HEK293 (cell line): ENCODE measurements at regions not wholly inside any gene's neighbourhood (a gene's known extent, or its start where the extent isn't known, plus 50 kb on each side); places are given as distances from the start of the nearest gene placed in this dataset.

Source experiments
- CTCF ChIA-PET: fragments of 350-600 bp; formaldehyde crosslinking; extraction: SDS; loops from one replicate; lab custom pipeline; 2021; ENCODE audit warnings: antibody characterized with exemption; lab: Yijun Ruan, JAX
- POLR2A ChIA-PET: fragments of 300-600 bp; formaldehyde crosslinking; extraction: SDS; loops from one replicate; lab custom pipeline; 2020; ENCODE audit warnings: antibody characterized with exemption, inconsistent platforms; lab: Yijun Ruan, JAX
- H3K27ac ChIP-seq: fragments of 200-500 bp; sonication (Bioruptor generic); 2 replicates; pipeline ENCODE4 v1.5.1; 2014; ENCODE audit warnings: low read depth, low read length, control low read depth, inconsistent platforms; ENCODE audit errors: extremely low read depth
- H3K36me3 ChIP-seq, 2 experiments: fragments of 200-500 bp in 1 of 2; sonication (Bioruptor generic) in 1 of 2; 1 replicate in 1 of 2; 2 replicates in 1 of 2; pipeline ENCODE4 v1.5.1; 2014 to 2017; ENCODE audit warnings: inconsistent platforms in 2 of 2, low read length in 2 of 2; ENCODE audit not compliant: control insufficient read depth in 2 of 2, insufficient read depth in 1 of 2
- H3K4me1 ChIP-seq: fragments of 200-500 bp; sonication (Bioruptor generic); 2 replicates; pipeline ENCODE4 v1.5.1; 2014; ENCODE audit warnings: mild to moderate bottlenecking, low read length, inconsistent platforms; ENCODE audit not compliant: control insufficient read depth, insufficient read depth
- H3K4me3 ChIP-seq: 2 replicates; pipeline ENCODE4 v1.5.1; 2011; ENCODE audit warnings: low read depth, mild to moderate bottlenecking, control low read depth, low read length, moderate library complexity
- H3K9me3 ChIP-seq: fragments of 200-500 bp; sonication (Bioruptor generic); 2 replicates; pipeline ENCODE4 v1.5.1; 2014; ENCODE audit warnings: low read depth, low read length, inconsistent platforms; ENCODE audit not compliant: control insufficient read depth, insufficient read depth
- GFI1B ChIP-seq: fragments of 450-650 bp; formaldehyde crosslinking; IDR thresholded peaks from 2 replicates; pipeline ENCODE4 v1.5.1; 2016; ENCODE audit warnings: missing biosample characterization, missing genetic modification characterization
- GLIS2 ChIP-seq: fragments of 450-650 bp; formaldehyde crosslinking; IDR thresholded peaks from 2 replicates; pipeline ENCODE4 v1.5.1; 2016; ENCODE audit warnings: missing biosample characterization, missing genetic modification characterization
- OSR2 ChIP-seq: fragments of 450-650 bp; formaldehyde crosslinking; IDR thresholded peaks from 2 replicates; pipeline ENCODE4 v1.5.1; 2016; ENCODE audit warnings: missing biosample characterization, missing genetic modification characterization
- PRDM1 ChIP-seq: fragments of 450-650 bp; formaldehyde crosslinking; IDR thresholded peaks from 2 replicates; pipeline ENCODE4; 2016; ENCODE audit warnings: missing biosample characterization, missing genetic modification characterization
- YY1 ChIP-seq: fragments of 450-650 bp; formaldehyde crosslinking; IDR thresholded peaks from 2 replicates; pipeline ENCODE4 v1.5.1; 2018; ENCODE audit warnings: missing biosample characterization, missing genetic modification characterization
- ZFP3 ChIP-seq: fragments of 450-650 bp; formaldehyde crosslinking; IDR thresholded peaks from 2 replicates; pipeline ENCODE4 v1.5.1; 2016; ENCODE audit warnings: low read depth, missing biosample characterization, missing genetic modification characterization
- ZNF169 ChIP-seq: fragments of 450-650 bp; formaldehyde crosslinking; IDR thresholded peaks from 2 replicates; pipeline ENCODE4 v1.5.1; 2016; ENCODE audit warnings: missing biosample characterization, missing genetic modification characterization
- ZNF2 ChIP-seq: fragments of 450-650 bp; formaldehyde crosslinking; IDR thresholded peaks from 2 replicates; pipeline ENCODE4 v1.5.1; 2016; ENCODE audit warnings: missing biosample characterization, missing genetic modification characterization
- ZNF202 ChIP-seq: fragments of 450-650 bp; formaldehyde crosslinking; IDR thresholded peaks from 2 replicates; pipeline ENCODE4 v1.5.1; 2016; ENCODE audit warnings: missing biosample characterization, missing genetic modification characterization, borderline replicate concordance
- ZNF211 ChIP-seq: fragments of 450-650 bp; formaldehyde crosslinking; IDR thresholded peaks from 2 replicates; pipeline ENCODE4 v1.5.1; 2016; ENCODE audit warnings: low read depth, missing biosample characterization, missing genetic modification characterization
- ZNF24 ChIP-seq: fragments of 450-650 bp; formaldehyde crosslinking; IDR thresholded peaks from 2 replicates; pipeline ENCODE4 v1.5.1; 2016; ENCODE audit warnings: missing biosample characterization, missing genetic modification characterization
- ZNF292 ChIP-seq: fragments of 450-650 bp; formaldehyde crosslinking; IDR thresholded peaks from 2 replicates; pipeline ENCODE4 v1.5.1; 2016; ENCODE audit warnings: low read depth, missing biosample characterization, missing genetic modification characterization, borderline replicate concordance
- ZNF354C ChIP-seq: fragments of 450-650 bp; formaldehyde crosslinking; IDR thresholded peaks from 2 replicates; pipeline ENCODE4 v1.5.1; 2016; ENCODE audit warnings: missing biosample characterization, missing genetic modification characterization, low read depth, borderline replicate concordance
- ZNF37A ChIP-seq: fragments of 450-650 bp; IDR thresholded peaks from 2 replicates; pipeline ENCODE4 v1.5.1; 2018; ENCODE audit warnings: missing biosample characterization, missing genetic modification characterization
- ZNF416 ChIP-seq: fragments of 450-650 bp; formaldehyde crosslinking; IDR thresholded peaks from 2 replicates; pipeline ENCODE4 v1.5.1; 2016; ENCODE audit warnings: missing biosample characterization, missing genetic modification characterization
- ZNF514 ChIP-seq: fragments of 450-650 bp; formaldehyde crosslinking; IDR thresholded peaks from 2 replicates; pipeline ENCODE4 v1.5.1; 2016; ENCODE audit warnings: missing biosample characterization, missing genetic modification characterization
- ZNF529 ChIP-seq: fragments of 450-650 bp; formaldehyde crosslinking; IDR thresholded peaks from 2 replicates; pipeline ENCODE4 v1.5.1; 2017; ENCODE audit warnings: missing genetic modification characterization, missing biosample characterization; ENCODE audit not compliant: insufficient replicate concordance
- ZNF596 ChIP-seq: fragments of 450-650 bp; IDR thresholded peaks from 2 replicates; pipeline ENCODE4 v1.5.0; 2018; ENCODE audit warnings: missing biosample characterization, mild to moderate bottlenecking, missing genetic modification characterization, moderate library complexity
- ZNF629 ChIP-seq: fragments of 450-650 bp; formaldehyde crosslinking; IDR thresholded peaks from 2 replicates; pipeline ENCODE4 v1.5.1; 2017; ENCODE audit warnings: missing biosample characterization, missing genetic modification characterization
- ZNF843 ChIP-seq: fragments of 450-650 bp; formaldehyde crosslinking; IDR thresholded peaks from 2 replicates; pipeline ENCODE4 v1.5.1; 2016; ENCODE audit warnings: missing biosample characterization, missing genetic modification characterization
- ZSCAN16 ChIP-seq: fragments of 450-650 bp; formaldehyde crosslinking; IDR thresholded peaks from 2 replicates; pipeline ENCODE4 v1.5.1; 2016; ENCODE audit warnings: missing biosample characterization, missing genetic modification characterization
- TF ChIP-seq, protein P1 (sequence below): fragments of 450-650 bp; formaldehyde crosslinking; IDR thresholded peaks from 2 replicates; pipeline ENCODE4 v1.5.1; 2017; ENCODE audit warnings: missing biosample characterization, missing genetic modification characterization
- TF ChIP-seq, protein P2 (sequence below): fragments of 450-650 bp; IDR thresholded peaks from 2 replicates; pipeline ENCODE4 v1.5.1; 2018; ENCODE audit warnings: missing biosample characterization, mild to moderate bottlenecking, missing genetic modification characterization
- TF ChIP-seq, protein P3 (sequence below): fragments of 450-650 bp; formaldehyde crosslinking; IDR thresholded peaks from 2 replicates; pipeline ENCODE4 v1.5.1; 2016; ENCODE audit warnings: missing biosample characterization, missing genetic modification characterization
- TF ChIP-seq, protein P4 (sequence below): fragments of 450-650 bp; formaldehyde crosslinking; IDR thresholded peaks from 2 replicates; pipeline ENCODE4 v1.5.1; 2016; ENCODE audit warnings: missing biosample characterization, missing genetic modification characterization, low read depth
- TF ChIP-seq, protein P5 (sequence below): IDR thresholded peaks from 2 replicates; pipeline ENCODE4 v1.6.1; 2011; ENCODE audit warnings: mild to moderate bottlenecking, low read depth, low read length, borderline replicate concordance

DNA sequence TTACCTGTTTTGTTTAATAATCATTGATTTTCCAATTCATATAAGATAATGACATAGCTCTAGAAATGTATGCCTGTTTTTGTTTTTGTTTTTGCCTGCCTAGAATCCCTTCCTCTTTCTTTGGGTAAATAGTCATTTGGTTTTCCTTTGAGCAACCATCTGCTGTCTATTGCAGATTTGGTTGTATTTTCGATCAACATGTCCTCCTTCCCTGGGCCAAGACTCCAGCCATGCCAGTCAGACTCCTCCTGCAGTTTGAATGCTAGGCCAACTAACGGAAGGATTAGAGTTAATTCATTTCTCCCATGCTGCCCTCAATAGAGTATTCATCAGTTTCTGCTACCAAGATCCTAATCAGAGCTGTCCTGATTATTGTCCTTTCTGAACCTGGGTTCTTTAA is 67.1 kb downstream of the MAIP1 start:
- H3K4me3 ChIP-seq: no peak overlapping the region
- no peak for TF ChIP-seq ZNF354C (tag by site-specific recombination)
- no peak for TF ChIP-seq GFI1B
- TF ChIP-seq ZNF292 (tag by site-specific recombination): no peak
- TF ChIP-seq YY1 (tag by site-specific recombination): no peak
- TF ChIP-seq ZNF514 (tag by site-specific recombination): no peak
- TF ChIP-seq ZSCAN16 (tag by site-specific recombination): no peak
- no peak for TF ChIP-seq ZNF843 (tag by site-specific recombination)
- no peak for TF ChIP-seq ZNF24 (tag by site-specific recombination)
- H3K36me3 ChIP-seq: no peaks in the 10 kb centered on the region
- no peaks in the 10 kb centered on the region for H3K9me3 ChIP-seq
- no peaks in the 10 kb centered on the region for H3K4me1 ChIP-seq
- H3K27ac ChIP-seq: no peak overlapping the region
- ChIA-PET CTCF (interaction anchor here (0.6 to 0.8 kb wide), 4 partner anchors 82 to 681 kb away, joined by 3 to 5 read pairs (median 3); no protein-coding TSS in a partner anchor), POLR2A (no interaction called here)

DNA sequence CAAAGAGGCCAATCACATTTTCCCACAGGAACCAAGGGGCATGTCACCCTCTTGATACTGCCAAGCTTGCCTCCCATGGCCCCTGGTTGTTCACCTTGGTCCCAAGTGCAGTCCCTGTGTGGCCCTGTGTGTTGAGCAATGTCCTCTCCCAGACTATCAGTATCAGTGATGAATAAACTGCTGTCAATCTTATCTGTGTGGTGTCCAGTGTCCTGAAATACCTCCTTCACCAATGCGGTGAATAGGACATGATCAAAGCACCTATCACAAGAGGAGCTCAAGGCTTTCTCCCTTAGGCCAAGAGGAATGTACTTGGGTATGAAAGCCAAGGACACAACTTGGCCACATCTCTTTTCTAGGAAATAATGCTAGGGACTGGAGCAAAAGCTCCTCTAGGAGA is 68.2 kb downstream of the MAIP1 start:
- TF ChIP-seq, protein P1, sequence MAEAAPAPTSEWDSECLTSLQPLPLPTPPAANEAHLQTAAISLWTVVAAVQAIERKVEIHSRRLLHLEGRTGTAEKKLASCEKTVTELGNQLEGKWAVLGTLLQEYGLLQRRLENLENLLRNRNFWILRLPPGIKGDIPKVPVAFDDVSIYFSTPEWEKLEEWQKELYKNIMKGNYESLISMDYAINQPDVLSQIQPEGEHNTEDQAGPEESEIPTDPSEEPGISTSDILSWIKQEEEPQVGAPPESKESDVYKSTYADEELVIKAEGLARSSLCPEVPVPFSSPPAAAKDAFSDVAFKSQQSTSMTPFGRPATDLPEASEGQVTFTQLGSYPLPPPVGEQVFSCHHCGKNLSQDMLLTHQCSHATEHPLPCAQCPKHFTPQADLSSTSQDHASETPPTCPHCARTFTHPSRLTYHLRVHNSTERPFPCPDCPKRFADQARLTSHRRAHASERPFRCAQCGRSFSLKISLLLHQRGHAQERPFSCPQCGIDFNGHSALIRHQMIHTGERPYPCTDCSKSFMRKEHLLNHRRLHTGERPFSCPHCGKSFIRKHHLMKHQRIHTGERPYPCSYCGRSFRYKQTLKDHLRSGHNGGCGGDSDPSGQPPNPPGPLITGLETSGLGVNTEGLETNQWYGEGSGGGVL (tag by site-specific recombination): no peak
- TF ChIP-seq YY1 (tag by site-specific recombination): no peak
- no peak for TF ChIP-seq ZNF169 (tag by site-specific recombination)
- no peak for TF ChIP-seq ZNF211 (tag by site-specific recombination)
- no peak for TF ChIP-seq ZNF529 (tag by site-specific recombination)
- TF ChIP-seq ZNF629 (tag by site-specific recombination): no peak
- TF ChIP-seq, protein P2, sequence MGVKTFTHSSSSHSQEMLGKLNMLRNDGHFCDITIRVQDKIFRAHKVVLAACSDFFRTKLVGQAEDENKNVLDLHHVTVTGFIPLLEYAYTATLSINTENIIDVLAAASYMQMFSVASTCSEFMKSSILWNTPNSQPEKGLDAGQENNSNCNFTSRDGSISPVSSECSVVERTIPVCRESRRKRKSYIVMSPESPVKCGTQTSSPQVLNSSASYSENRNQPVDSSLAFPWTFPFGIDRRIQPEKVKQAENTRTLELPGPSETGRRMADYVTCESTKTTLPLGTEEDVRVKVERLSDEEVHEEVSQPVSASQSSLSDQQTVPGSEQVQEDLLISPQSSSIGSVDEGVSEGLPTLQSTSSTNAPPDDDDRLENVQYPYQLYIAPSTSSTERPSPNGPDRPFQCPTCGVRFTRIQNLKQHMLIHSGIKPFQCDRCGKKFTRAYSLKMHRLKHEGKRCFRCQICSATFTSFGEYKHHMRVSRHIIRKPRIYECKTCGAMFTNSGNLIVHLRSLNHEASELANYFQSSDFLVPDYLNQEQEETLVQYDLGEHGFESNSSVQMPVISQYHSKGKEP (tag by site-specific recombination): no peak
- Histone ChIP-seq H3K27ac (no peak overlapping the region), H3K9me3 (no peaks in the 10 kb centered on the region), H3K4me1 (no peaks in the 10 kb centered on the region), H3K4me3 (no peak overlapping the region), H3K36me3 (no peaks in the 10 kb centered on the region)
- ChIA-PET CTCF (interaction anchor here (0.6 to 0.8 kb wide), 2 partner anchors 454 to 679 kb away, joined by 3 read pairs; no protein-coding TSS in a partner anchor), POLR2A (no interaction called here)

DNA sequence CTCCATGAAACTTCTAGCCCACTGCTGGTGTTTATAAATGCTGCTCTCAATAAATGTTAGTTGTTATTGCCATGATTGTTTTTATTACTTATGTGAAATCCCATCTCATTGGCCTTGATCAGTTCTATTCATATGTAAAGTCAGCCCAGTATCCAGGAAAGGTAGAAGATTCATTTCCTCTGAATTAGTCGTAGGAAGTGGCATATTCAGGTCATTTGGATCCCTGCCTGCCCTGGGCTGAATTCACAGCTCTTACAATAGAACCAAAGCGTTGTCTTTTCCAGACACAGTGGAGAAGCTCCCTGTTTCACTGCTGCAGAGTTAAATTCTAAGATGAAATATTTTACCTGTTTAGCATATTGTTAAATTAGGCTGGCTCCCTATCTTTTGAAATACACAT is 70.3 kb downstream of the MAIP1 start:
- Histone ChIP-seq H3K4me1 (no peaks in the 10 kb centered on the region), H3K27ac (no peak overlapping the region), H3K36me3 (no peaks in the 10 kb centered on the region), H3K4me3 (no peak overlapping the region), H3K9me3 (no peaks in the 10 kb centered on the region)
- ChIA-PET CTCF (interaction anchor here (0.6 kb wide), 2 partner anchors 12 to 40 kb away, joined by 3 read pairs; no protein-coding TSS in a partner anchor), POLR2A (no interaction called here)
- TF ChIP-seq, protein P3, sequence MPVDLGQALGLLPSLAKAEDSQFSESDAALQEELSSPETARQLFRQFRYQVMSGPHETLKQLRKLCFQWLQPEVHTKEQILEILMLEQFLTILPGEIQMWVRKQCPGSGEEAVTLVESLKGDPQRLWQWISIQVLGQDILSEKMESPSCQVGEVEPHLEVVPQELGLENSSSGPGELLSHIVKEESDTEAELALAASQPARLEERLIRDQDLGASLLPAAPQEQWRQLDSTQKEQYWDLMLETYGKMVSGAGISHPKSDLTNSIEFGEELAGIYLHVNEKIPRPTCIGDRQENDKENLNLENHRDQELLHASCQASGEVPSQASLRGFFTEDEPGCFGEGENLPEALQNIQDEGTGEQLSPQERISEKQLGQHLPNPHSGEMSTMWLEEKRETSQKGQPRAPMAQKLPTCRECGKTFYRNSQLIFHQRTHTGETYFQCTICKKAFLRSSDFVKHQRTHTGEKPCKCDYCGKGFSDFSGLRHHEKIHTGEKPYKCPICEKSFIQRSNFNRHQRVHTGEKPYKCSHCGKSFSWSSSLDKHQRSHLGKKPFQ (tag by site-specific recombination): no peak
- no peak for TF ChIP-seq ZFP3 (tag by site-specific recombination)
- TF ChIP-seq ZNF37A (tag by site-specific recombination): no peak
- no peak for TF ChIP-seq ZNF416 (tag by site-specific recombination)
- TF ChIP-seq, protein P4, sequence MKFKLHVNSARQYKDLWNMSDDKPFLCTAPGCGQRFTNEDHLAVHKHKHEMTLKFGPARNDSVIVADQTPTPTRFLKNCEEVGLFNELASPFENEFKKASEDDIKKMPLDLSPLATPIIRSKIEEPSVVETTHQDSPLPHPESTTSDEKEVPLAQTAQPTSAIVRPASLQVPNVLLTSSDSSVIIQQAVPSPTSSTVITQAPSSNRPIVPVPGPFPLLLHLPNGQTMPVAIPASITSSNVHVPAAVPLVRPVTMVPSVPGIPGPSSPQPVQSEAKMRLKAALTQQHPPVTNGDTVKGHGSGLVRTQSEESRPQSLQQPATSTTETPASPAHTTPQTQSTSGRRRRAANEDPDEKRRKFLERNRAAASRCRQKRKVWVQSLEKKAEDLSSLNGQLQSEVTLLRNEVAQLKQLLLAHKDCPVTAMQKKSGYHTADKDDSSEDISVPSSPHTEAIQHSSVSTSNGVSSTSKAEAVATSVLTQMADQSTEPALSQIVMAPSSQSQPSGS (tag by site-specific recombination): no peak
- no peak for TF ChIP-seq ZNF2
- TF ChIP-seq, protein P5, sequence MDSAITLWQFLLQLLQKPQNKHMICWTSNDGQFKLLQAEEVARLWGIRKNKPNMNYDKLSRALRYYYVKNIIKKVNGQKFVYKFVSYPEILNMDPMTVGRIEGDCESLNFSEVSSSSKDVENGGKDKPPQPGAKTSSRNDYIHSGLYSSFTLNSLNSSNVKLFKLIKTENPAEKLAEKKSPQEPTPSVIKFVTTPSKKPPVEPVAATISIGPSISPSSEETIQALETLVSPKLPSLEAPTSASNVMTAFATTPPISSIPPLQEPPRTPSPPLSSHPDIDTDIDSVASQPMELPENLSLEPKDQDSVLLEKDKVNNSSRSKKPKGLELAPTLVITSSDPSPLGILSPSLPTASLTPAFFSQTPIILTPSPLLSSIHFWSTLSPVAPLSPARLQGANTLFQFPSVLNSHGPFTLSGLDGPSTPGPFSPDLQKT: no peak
- no peak for TF ChIP-seq GLIS2 (tag by site-specific recombination)
- no peak for TF ChIP-seq PRDM1 (tag by site-specific recombination)
- TF ChIP-seq OSR2 (tag by site-specific recombination): no peak
- no peak for TF ChIP-seq ZNF596 (tag by site-specific recombination)
- no peak for TF ChIP-seq ZNF202 (tag by site-specific recombination)
